ENCODE measurements at regions not wholly inside any gene's neighbourhood (a gene's known extent, or its start where the extent isn't known, plus 50 kb on each side); places are given as distances from the start of the nearest gene placed in this dataset.

DNA sequence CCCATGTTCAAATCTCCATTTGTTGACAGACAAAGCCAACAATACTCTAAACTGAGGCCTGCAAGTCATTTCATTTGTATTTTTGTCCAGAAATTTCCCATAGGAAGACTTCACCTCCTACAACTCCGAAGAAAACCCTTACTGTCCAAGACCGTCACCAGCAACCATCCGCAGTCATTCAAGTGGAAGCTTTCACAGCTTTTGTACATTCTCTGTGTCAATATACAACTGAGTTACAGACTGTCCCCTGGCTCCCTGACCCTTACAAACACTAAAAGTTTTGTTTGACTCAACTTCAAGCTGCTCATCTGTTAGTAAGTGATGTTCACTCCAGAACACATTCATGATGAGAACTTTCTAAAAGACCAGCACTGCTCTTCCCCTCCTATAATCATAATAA lies 210.1 kb downstream of the DEPDC1B start:
- Histone ChIP-seq H3K27ac (ENCODE audit: low read depth, low read length) (no peak overlapping the region), H3K9me3 (ENCODE audit: control insufficient read depth in 1 of 2, low read length in 2 of 2) (no peaks in the 10 kb centered on the region), H3K27me3 (ENCODE audit: control insufficient read depth in 1 of 2, insufficient read depth in 2 of 2, low read length in 2 of 2) (no peaks in the 10 kb centered on the region), H3K4me1 (ENCODE audit: control insufficient read depth in 1 of 2, insufficient read depth in 2 of 2, low read length in 2 of 2) (no peaks in the 10 kb centered on the region), H3K9ac (ENCODE audit: low read depth in 1 of 2, low read length in 2 of 2) (no peak overlapping the region), H3K36me3 (ENCODE audit: control insufficient read depth in 1 of 2, insufficient read depth in 2 of 2, low read length in 2 of 2) (no peaks in the 10 kb centered on the region), H3K4me3 (ENCODE audit: low read depth in 1 of 2, low read length in 2 of 2) (no peak overlapping the region)

- Histone ChIP-seq H3K36me3 (ENCODE audit: control insufficient read depth in 1 of 2, insufficient read depth in 2 of 2, low read length in 2 of 2) (no peaks in the 10 kb centered on the region), H3K9me3 (ENCODE audit: control insufficient read depth in 1 of 2, low read length in 2 of 2) (no peaks in the 10 kb centered on the region), H3K4me1 (ENCODE audit: control insufficient read depth in 1 of 2, insufficient read depth in 2 of 2, low read length in 2 of 2) (no peaks in the 10 kb centered on the region), H3K9ac (ENCODE audit: low read depth in 1 of 2, low read length in 2 of 2) (no peak overlapping the region), H3K4me3 (ENCODE audit: low read depth in 1 of 2, low read length in 2 of 2) (no peak overlapping the region), H3K27me3 (ENCODE audit: control insufficient read depth in 1 of 2, insufficient read depth in 2 of 2, low read length in 2 of 2) (no peaks in the 10 kb centered on the region), H3K27ac (ENCODE audit: low read depth, low read length) (no peak overlapping the region)
These were observed 210.6 kb downstream of the DEPDC1B start for GRCh38 chr5:60489377-60489776.

DNA sequence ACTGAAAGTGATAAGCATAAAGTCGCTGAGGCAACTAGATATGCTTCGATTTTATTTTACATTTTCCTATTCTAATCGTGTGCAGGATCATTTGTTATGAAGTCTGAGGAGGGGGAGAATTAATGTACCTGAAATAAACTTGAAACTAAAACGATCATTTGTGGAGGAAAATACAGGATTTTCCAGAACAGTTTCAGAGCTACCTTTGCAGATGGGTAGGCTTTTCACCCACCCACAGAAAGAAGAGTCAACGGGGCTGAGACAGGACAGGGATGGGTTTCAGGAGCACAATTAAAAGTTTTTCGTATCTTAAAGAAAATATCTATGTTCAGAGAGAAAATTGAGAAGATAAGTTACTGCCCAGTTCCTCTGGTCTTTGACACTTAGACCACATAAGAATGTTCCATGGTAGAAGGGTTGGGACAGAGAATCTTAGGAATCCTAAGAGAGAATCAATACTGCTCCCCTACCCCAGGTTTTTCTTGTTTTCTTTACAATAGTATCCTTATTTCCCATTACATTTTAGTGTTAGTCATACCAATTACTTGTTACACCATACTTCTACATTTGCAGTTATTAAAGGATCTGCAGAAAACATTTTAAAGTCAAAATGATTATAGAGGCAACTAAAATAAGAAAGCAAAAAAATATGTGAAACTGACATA lies 211.4 kb downstream of the DEPDC1B start:
- Histone ChIP-seq H3K36me3 (ENCODE audit: control insufficient read depth in 1 of 2, insufficient read depth in 2 of 2, low read length in 2 of 2) (no peaks in the 10 kb centered on the region), H3K9me3 (ENCODE audit: control insufficient read depth in 1 of 2, low read length in 2 of 2) (no peaks in the 10 kb centered on the region), H3K9ac (ENCODE audit: low read depth in 1 of 2, low read length in 2 of 2) (peak overlapping the region in 1 of 2 donors; percentile 28), H3K4me1 (ENCODE audit: control insufficient read depth in 1 of 2, insufficient read depth in 2 of 2, low read length in 2 of 2) (no peaks in the 10 kb centered on the region), H3K27ac (ENCODE audit: low read depth, low read length) (no peak overlapping the region), H3K4me3 (ENCODE audit: low read depth in 1 of 2, low read length in 2 of 2) (peak overlapping the region; percentile 48 to 58), H3K27me3 (ENCODE audit: control insufficient read depth in 1 of 2, insufficient read depth in 2 of 2, low read length in 2 of 2) (no peaks in the 10 kb centered on the region)

DNA sequence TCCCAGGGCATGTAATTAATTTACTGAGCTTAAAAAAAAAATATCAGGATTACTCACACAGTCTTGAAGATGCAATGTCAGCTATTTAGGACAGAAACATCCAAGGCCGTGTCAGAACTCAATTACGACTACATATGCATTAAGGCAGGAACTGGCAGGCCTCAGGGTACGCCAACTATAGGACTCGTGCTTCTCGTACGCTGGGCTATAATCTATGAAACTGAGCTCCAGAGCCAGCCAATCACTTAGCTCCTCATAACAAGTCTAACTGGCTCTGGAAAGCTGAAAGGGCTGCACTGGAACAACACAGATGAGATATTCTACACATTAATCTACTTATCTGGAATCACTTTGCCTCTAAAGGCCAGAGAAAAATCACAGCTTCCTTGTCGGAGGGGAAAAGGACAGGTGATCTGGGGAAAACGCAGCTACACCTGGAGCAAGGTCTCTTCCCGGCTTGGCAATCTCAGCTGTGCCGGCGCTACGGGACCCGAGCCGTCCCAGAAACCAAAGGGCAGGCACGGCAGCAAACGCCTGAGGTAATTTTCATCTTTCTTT lies 212.0 kb downstream of the DEPDC1B start:
- Histone ChIP-seq H3K9me3 (ENCODE audit: control insufficient read depth in 1 of 2, low read length in 2 of 2) (no peaks in the 10 kb centered on the region), H3K9ac (ENCODE audit: low read depth in 1 of 2, low read length in 2 of 2) (peak overlapping the region in 1 of 2 donors; percentile 28), H3K27me3 (ENCODE audit: control insufficient read depth in 1 of 2, insufficient read depth in 2 of 2, low read length in 2 of 2) (no peaks in the 10 kb centered on the region), H3K27ac (ENCODE audit: low read depth, low read length) (no peak overlapping the region), H3K36me3 (ENCODE audit: control insufficient read depth in 1 of 2, insufficient read depth in 2 of 2, low read length in 2 of 2) (no peaks in the 10 kb centered on the region), H3K4me1 (ENCODE audit: control insufficient read depth in 1 of 2, insufficient read depth in 2 of 2, low read length in 2 of 2) (no peaks in the 10 kb centered on the region), H3K4me3 (ENCODE audit: low read depth in 1 of 2, low read length in 2 of 2) (peak overlapping the region; percentile 48 to 58)

DNA sequence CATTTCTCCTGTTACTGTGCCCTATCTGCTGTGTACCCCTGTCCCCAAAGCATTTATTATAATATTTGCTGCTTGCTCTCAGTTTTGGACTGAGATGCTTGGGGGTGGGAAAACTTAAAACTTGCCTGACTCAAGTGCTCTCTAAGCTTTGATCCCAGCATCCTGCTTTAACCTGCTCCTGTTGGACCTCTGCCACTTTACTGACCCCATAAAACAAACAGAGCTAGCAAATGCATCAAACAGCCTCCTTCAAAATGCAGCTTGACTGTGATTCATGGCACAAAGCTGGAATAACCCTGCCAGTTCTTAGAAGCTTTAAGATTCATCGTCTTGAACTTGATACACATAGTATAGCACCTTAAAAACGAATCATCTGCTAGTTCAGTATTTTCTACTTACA lies 212.5 kb downstream of the DEPDC1B start:
- no peaks in the 10 kb centered on the region for H3K9me3 ChIP-seq (ENCODE audit: control insufficient read depth in 1 of 2, low read length in 2 of 2)
- peak overlapping the region; percentile 48 to 58 for H3K4me3 ChIP-seq (ENCODE audit: low read depth in 1 of 2, low read length in 2 of 2)
- no peak overlapping the region for H3K9ac ChIP-seq (ENCODE audit: low read depth in 1 of 2, low read length in 2 of 2)

DNA sequence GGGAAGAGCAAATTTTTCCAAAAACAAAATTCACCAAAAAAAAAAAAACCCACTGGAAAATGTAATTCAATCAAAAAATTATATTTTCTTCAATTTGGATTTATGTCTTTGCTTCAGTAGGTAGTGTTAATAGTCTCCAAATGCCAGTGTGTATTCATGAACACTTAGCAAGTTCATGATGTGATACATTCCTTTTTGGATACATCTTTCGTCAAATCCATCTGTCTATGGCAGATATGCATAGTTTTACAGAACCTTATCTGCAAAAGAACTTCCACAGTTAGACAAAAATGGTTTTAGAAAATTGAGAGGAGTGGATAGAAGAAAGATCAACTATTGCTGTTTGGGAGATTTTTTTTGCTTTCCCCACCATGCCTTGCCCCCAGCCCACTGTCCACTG lies 214.6 kb downstream of the DEPDC1B start:
- H3K4me3 ChIP-seq (ENCODE audit: low read depth in 1 of 2, low read length in 2 of 2): no peak overlapping the region
- no peaks in the 10 kb centered on the region for H3K9me3 ChIP-seq (ENCODE audit: control insufficient read depth in 1 of 2, low read length in 2 of 2)
- no peak overlapping the region for H3K9ac ChIP-seq (ENCODE audit: low read depth in 1 of 2, low read length in 2 of 2)
- no peak overlapping the region for H3K27ac ChIP-seq (ENCODE audit: low read depth, low read length)
- H3K36me3 ChIP-seq (ENCODE audit: control insufficient read depth in 1 of 2, insufficient read depth in 2 of 2, low read length in 2 of 2): no peaks in the 10 kb centered on the region
- no peaks in the 10 kb centered on the region for H3K4me1 ChIP-seq (ENCODE audit: control insufficient read depth in 1 of 2, insufficient read depth in 2 of 2, low read length in 2 of 2)
- H3K27me3 ChIP-seq (ENCODE audit: control insufficient read depth in 1 of 2, insufficient read depth in 2 of 2, low read length in 2 of 2): no peaks in the 10 kb centered on the region

More for the DNA sequence above, 212.5 kb downstream of the DEPDC1B start:
- H3K27me3 ChIP-seq (ENCODE audit: control insufficient read depth in 1 of 2, insufficient read depth in 2 of 2, low read length in 2 of 2): no peaks in the 10 kb centered on the region
- no peaks in the 10 kb centered on the region for H3K36me3 ChIP-seq (ENCODE audit: control insufficient read depth in 1 of 2, insufficient read depth in 2 of 2, low read length in 2 of 2)
- H3K4me1 ChIP-seq (ENCODE audit: control insufficient read depth in 1 of 2, insufficient read depth in 2 of 2, low read length in 2 of 2): no peaks in the 10 kb centered on the region
- no peak overlapping the region for H3K27ac ChIP-seq (ENCODE audit: low read depth, low read length)

DNA sequence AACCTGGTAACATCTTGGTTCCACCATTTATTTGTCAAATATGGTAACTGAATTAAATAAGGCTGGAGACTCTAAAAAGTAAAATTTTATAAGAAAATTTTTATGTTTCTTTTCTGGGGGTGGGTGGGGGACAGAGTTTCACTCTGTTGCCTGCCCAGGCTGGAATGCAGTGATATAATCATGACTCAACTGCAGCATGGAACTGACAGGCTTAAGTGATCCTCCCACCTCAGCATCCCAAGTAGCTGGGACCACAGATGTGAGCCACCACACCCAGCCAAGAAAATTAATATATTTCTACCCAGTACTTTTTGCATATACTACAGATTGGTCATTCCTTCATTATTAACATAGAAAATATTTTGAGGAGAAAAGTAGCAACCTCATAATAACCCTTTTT lies 216.9 kb downstream of the DEPDC1B start:
- Histone ChIP-seq H3K36me3 (ENCODE audit: control insufficient read depth in 1 of 2, insufficient read depth in 2 of 2, low read length in 2 of 2) (no peaks in the 10 kb centered on the region), H3K9ac (ENCODE audit: low read depth in 1 of 2, low read length in 2 of 2) (no peak overlapping the region), H3K27me3 (ENCODE audit: control insufficient read depth in 1 of 2, insufficient read depth in 2 of 2, low read length in 2 of 2) (no peaks in the 10 kb centered on the region), H3K27ac (ENCODE audit: low read depth, low read length) (no peak overlapping the region), H3K4me1 (ENCODE audit: control insufficient read depth in 1 of 2, insufficient read depth in 2 of 2, low read length in 2 of 2) (no peaks in the 10 kb centered on the region), H3K9me3 (ENCODE audit: control insufficient read depth in 1 of 2, low read length in 2 of 2) (no peaks in the 10 kb centered on the region), H3K4me3 (ENCODE audit: low read depth in 1 of 2, low read length in 2 of 2) (no peak overlapping the region)

- Histone ChIP-seq H3K9me3 (ENCODE audit: control insufficient read depth in 1 of 2, low read length in 2 of 2) (no peaks in the 10 kb centered on the region), H3K27ac (ENCODE audit: low read depth, low read length) (no peak overlapping the region), H3K4me3 (ENCODE audit: low read depth in 1 of 2, low read length in 2 of 2) (no peak overlapping the region), H3K36me3 (ENCODE audit: control insufficient read depth in 1 of 2, insufficient read depth in 2 of 2, low read length in 2 of 2) (no peaks in the 10 kb centered on the region), H3K9ac (ENCODE audit: low read depth in 1 of 2, low read length in 2 of 2) (no peak overlapping the region), H3K27me3 (ENCODE audit: control insufficient read depth in 1 of 2, insufficient read depth in 2 of 2, low read length in 2 of 2) (no peaks in the 10 kb centered on the region), H3K4me1 (ENCODE audit: control insufficient read depth in 1 of 2, insufficient read depth in 2 of 2, low read length in 2 of 2) (no peaks in the 10 kb centered on the region)
These were observed 217.7 kb downstream of the DEPDC1B start for GRCh38 chr5:60482301-60482700.

DNA sequence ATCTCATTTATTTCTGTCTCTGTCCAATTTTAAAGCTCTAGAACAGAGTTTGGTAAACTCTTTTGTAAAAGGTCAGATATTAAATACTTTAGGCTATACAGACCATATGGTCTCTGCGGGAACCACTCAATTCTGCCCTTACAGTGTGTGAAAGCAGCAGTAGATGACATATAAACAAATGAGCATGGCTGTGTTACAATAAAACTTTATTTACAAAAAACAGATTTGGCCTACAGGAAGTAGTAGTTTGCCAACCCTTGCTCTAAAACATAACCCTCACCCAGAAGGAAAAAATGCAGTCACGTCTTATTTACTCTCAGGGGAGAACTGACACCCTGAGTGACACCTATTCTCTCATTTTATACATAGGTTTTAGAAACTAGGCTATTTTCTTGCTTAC lies 220.4 kb downstream of the DEPDC1B start:
- no peak overlapping the region for H3K9ac ChIP-seq (ENCODE audit: low read depth in 1 of 2, low read length in 2 of 2)
- no peak overlapping the region for H3K4me3 ChIP-seq (ENCODE audit: low read depth in 1 of 2, low read length in 2 of 2)
- H3K27ac ChIP-seq (ENCODE audit: low read depth, low read length): no peak overlapping the region
- H3K27me3 ChIP-seq (ENCODE audit: control insufficient read depth in 1 of 2, insufficient read depth in 2 of 2, low read length in 2 of 2): no peaks in the 10 kb centered on the region
- no peaks in the 10 kb centered on the region for H3K4me1 ChIP-seq (ENCODE audit: control insufficient read depth in 1 of 2, insufficient read depth in 2 of 2, low read length in 2 of 2)
- no peaks in the 10 kb centered on the region for H3K9me3 ChIP-seq (ENCODE audit: control insufficient read depth in 1 of 2, low read length in 2 of 2)
- no peaks in the 10 kb centered on the region for H3K36me3 ChIP-seq (ENCODE audit: control insufficient read depth in 1 of 2, insufficient read depth in 2 of 2, low read length in 2 of 2)

DNA sequence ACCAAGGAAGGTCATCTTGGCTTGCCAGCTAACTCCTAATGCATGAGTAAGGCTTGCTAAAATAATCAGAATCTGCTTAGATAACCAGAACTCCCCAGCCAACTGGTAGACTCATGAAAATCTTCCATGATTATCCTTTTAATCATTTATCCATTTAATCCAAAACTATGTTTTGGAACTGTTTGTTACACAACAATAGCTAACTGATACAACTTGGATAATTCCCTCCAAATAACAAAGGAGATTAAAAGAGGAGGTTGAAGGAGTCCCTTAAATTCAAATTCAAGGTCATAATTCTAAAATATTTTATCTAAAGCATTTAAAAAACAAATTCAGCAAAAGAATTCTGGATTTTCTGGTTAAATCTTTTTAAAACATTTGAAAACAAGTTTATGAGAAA lies 222.1 kb downstream of the DEPDC1B start:
- Histone ChIP-seq H3K4me3 (ENCODE audit: low read depth in 1 of 2, low read length in 2 of 2) (no peak overlapping the region), H3K27ac (ENCODE audit: low read depth, low read length) (no peak overlapping the region), H3K27me3 (ENCODE audit: control insufficient read depth in 1 of 2, insufficient read depth in 2 of 2, low read length in 2 of 2) (no peaks in the 10 kb centered on the region), H3K9me3 (ENCODE audit: control insufficient read depth in 1 of 2, low read length in 2 of 2) (no peaks in the 10 kb centered on the region), H3K9ac (ENCODE audit: low read depth in 1 of 2, low read length in 2 of 2) (no peak overlapping the region), H3K36me3 (ENCODE audit: control insufficient read depth in 1 of 2, insufficient read depth in 2 of 2, low read length in 2 of 2) (no peaks in the 10 kb centered on the region), H3K4me1 (ENCODE audit: control insufficient read depth in 1 of 2, insufficient read depth in 2 of 2, low read length in 2 of 2) (no peaks in the 10 kb centered on the region)

Measured in duodenal mucosa (tissue), 2 donors.